Pancreas (tissue), 10 donors: ENCODE measurements at regions not wholly inside any gene's neighbourhood (a gene's known extent, or its start where the extent isn't known, plus 50 kb on each side); places are given as distances from the start of the nearest gene placed in this dataset.

Source experiments
- ATAC-seq, 4 donors: fragments of 200-7000 bp; cut with Tn5 transposase; one replicate each; pipeline versions ENCODE4 v1.8.0 to v1.9.1; 2020; ENCODE audit warnings: mild to moderate bottlenecking in 4 of 4, moderate library complexity in 4 of 4
- DNase-seq, 6 donors: peaks; one replicate each; pipeline ENCODE4 v3.0.0-alpha.2; 2020
- FAIRE-seq: peaks from 2 replicates; lab custom pipeline; 2012; peaks lifted over from hg19 to GRCh38; lab: Jason Lieb, UNC
- H3K27ac ChIP-seq, 4 donors: fragments of 200-600 bp; sonication (generic); 1 replicate in 3 of 4; 2 replicates in 1 of 4; pipeline versions ENCODE4 v1.5.0 to v1.8.0; 2020
- H3K27me3 ChIP-seq, 4 donors: fragments of 200-600 bp; one replicate each; pipeline ENCODE4 v1.8.0; 2021
- H3K36me3 ChIP-seq, 3 donors: fragments of 200-600 bp; sonication (generic) in 1 of 3; one replicate each; pipeline versions ENCODE4 v1.5.0 to v1.8.0; 2020 to 2021
- H3K4me1 ChIP-seq, 3 donors: fragments of 200-600 bp; one replicate each; pipeline ENCODE4 v1.8.0; 2021
- H3K4me3 ChIP-seq, 4 donors: fragments of 200-600 bp; sonication (generic) in 2 of 4; one replicate each; pipeline versions ENCODE4 v1.5.0 to v1.8.0; 2020 to 2021
- H3K9me3 ChIP-seq, 4 donors: fragments of 200-600 bp; one replicate each; pipeline ENCODE4 v1.8.0; 2021
- WGBS, 2 donors: extraction: QIAGEN DNeasy Blood & Tissue Kit; methylation state at CpG; one replicate each; pipeline ENCODE4 v1.1.7; 2013; 5-methylcytosine and 5-hydroxymethylcytosine counted together
- intact Hi-C, 3 donors: fragments of 100-400 bp; cut with DNase I; formaldehyde crosslinking; loops; one replicate each; pipeline versions ENCODE4 v1.11.1 to v1.14.2; 2022
- TF ChIP-seq, protein P1 (sequence below), 4 donors: fragments of 200-600 bp; sonication (generic) in 3 of 4; IDR thresholded peaks; one replicate each; pipeline versions ENCODE4 v1.5.0 to v1.8.0; 2021; ENCODE audit warnings: antibody characterized with exemption in 4 of 4
- donor health status: healthy with polysubstance abuse.
- donor health status: DM: no; HTN: no; CAD: no; lungs with moderate emphysema.
- donor health status: DM: no; HTN: no; CAD: no.
- donor health status: control.
- donor health status: control.
- donor health status: Bipolar disorder and iron deficiency.
- donor health status: DM: yes; HTN: yes; CAD: no.
- donor health status: DM: no; HTN: no; CAD: no.
- donor health status: DM: no; HTN: no; CAD: no.
- donor health status: DM: yes; HTN: yes; CAD: no.

- no peak for FAIRE-seq
- H3K27ac ChIP-seq = no peak overlapping the region
- WGBS, 2 donors = 70 to 72% methylated on average over 4 of the region's 4 CpGs
- H3K4me1 ChIP-seq = peaks cover 0 to 7% (median 0%) of the 10 kb centered on the region in 3 donors
- TF ChIP-seq, protein P1, sequence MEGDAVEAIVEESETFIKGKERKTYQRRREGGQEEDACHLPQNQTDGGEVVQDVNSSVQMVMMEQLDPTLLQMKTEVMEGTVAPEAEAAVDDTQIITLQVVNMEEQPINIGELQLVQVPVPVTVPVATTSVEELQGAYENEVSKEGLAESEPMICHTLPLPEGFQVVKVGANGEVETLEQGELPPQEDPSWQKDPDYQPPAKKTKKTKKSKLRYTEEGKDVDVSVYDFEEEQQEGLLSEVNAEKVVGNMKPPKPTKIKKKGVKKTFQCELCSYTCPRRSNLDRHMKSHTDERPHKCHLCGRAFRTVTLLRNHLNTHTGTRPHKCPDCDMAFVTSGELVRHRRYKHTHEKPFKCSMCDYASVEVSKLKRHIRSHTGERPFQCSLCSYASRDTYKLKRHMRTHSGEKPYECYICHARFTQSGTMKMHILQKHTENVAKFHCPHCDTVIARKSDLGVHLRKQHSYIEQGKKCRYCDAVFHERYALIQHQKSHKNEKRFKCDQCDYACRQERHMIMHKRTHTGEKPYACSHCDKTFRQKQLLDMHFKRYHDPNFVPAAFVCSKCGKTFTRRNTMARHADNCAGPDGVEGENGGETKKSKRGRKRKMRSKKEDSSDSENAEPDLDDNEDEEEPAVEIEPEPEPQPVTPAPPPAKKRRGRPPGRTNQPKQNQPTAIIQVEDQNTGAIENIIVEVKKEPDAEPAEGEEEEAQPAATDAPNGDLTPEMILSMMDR (IDR thresholded peaks at IDR 0.05) = no peak
- H3K36me3 ChIP-seq = no peaks in the 10 kb centered on the region
- no peak overlapping the region for H3K4me3 ChIP-seq
- intact Hi-C loops = no loop called here
- no peak for DNase-seq
- no peaks in the 10 kb centered on the region for H3K27me3 ChIP-seq
- ATAC-seq = no peak
- H3K9me3 ChIP-seq = no peaks in the 10 kb centered on the region
Measured at GRCh38 chr18:68439642-68440041, 275.3 kb downstream of the TMX3 start.

GRCh38 chr18:68438983-68439382 lies 275.9 kb downstream of the TMX3 start:
- DNase-seq (no peak), FAIRE-seq (no peak)
- intact Hi-C loops = no loop called here

GRCh38 chr18:68438536-68438935 lies 276.4 kb downstream of the TMX3 start:
- no peak for FAIRE-seq
- TF ChIP-seq, protein P1 (IDR thresholded peaks at IDR 0.05) = no peak
- intact Hi-C loops = no loop called here
- 77 to 79% methylated on average over 3 of the region's 3 CpGs for WGBS, 2 donors
- no peaks in the 10 kb centered on the region for H3K27me3 ChIP-seq
- H3K27ac ChIP-seq = no peak overlapping the region
- H3K4me1 ChIP-seq = peaks cover 0 to 7% (median 0%) of the 10 kb centered on the region in 3 donors
- no peak for DNase-seq
- no peaks in the 10 kb centered on the region for H3K36me3 ChIP-seq
- H3K9me3 ChIP-seq = no peaks in the 10 kb centered on the region
- no peak for ATAC-seq
- H3K4me3 ChIP-seq = no peak overlapping the region

More at GRCh38 chr18:68438983-68439382, 275.9 kb downstream of the TMX3 start:
- H3K36me3 ChIP-seq = no peaks in the 10 kb centered on the region
- H3K27ac ChIP-seq = no peak overlapping the region
- TF ChIP-seq, protein P1 (IDR thresholded peaks at IDR 0.05) = no peak
- no peaks in the 10 kb centered on the region for H3K9me3 ChIP-seq
- peaks cover 0 to 7% (median 0%) of the 10 kb centered on the region in 3 donors for H3K4me1 ChIP-seq
- peak in 3 of 4 donors; percentile 26 to 60 (median 30) for ATAC-seq
- H3K27me3 ChIP-seq = no peaks in the 10 kb centered on the region
- H3K4me3 ChIP-seq = no peak overlapping the region
- WGBS, 2 donors = 67 to 74% methylated on average over 2 of the region's 2 CpGs

- H3K27me3 ChIP-seq = no peaks in the 10 kb centered on the region
- no peak overlapping the region for H3K27ac ChIP-seq
- no peaks in the 10 kb centered on the region for H3K36me3 ChIP-seq
- 82 to 92% methylated on average over 5 of the region's 5 CpGs for WGBS, 2 donors
- ATAC-seq = no peak
- H3K4me3 ChIP-seq = no peak overlapping the region
- intact Hi-C loops = no loop called here
- TF ChIP-seq, protein P1 (IDR thresholded peaks at IDR 0.05) = no peak
- FAIRE-seq = no peak
- no peak for DNase-seq
- H3K9me3 ChIP-seq = no peaks in the 10 kb centered on the region
- H3K4me1 ChIP-seq = peaks cover 0 to 7% (median 0%) of the 10 kb centered on the region in 3 donors
Measured at GRCh38 chr18:68436485-68436884, 278.4 kb downstream of the TMX3 start.

GRCh38 chr18:68435581-68435980 lies 279.3 kb downstream of the TMX3 start:
- H3K4me3 ChIP-seq = no peak overlapping the region
- no peaks in the 10 kb centered on the region for H3K9me3 ChIP-seq
- no peaks in the 10 kb centered on the region for H3K27me3 ChIP-seq
- DNase-seq (no peak), ATAC-seq (no peak), FAIRE-seq (no peak)
- WGBS, 2 donors = 78 to 87% methylated on average over 2 of the region's 2 CpGs
- intact Hi-C loops = no loop called here
- H3K36me3 ChIP-seq = no peaks in the 10 kb centered on the region
- TF ChIP-seq, protein P1 (IDR thresholded peaks at IDR 0.05) = no peak
- H3K4me1 ChIP-seq = peaks cover 0 to 6% (median 0%) of the 10 kb centered on the region in 3 donors
- no peak overlapping the region for H3K27ac ChIP-seq
